ENCODE measurements at regions not wholly inside any gene's neighbourhood (a gene's known extent, or its start where the extent isn't known, plus 50 kb on each side); places are given as distances from the start of the nearest gene placed in this dataset.
A peak's percentile ranks its signal among the peaks of the same experiment; 100 is the strongest.
"Not testable (repeated sequence)": the region's sequence is repeated elsewhere in the genome, so short reads cannot be mapped to it uniquely, and the experiment has no call there.

GRCh38 chr21:16418642-16419041, 688.9 kb downstream of the USP25 start:
- no peak for DNase-seq (ENCODE audit: low read depth, low spot score)

- no peak for DNase-seq (ENCODE audit: low read depth, low spot score)
These were observed 689.6 kb downstream of the USP25 start for GRCh38 chr21:16419188-16419921.

- no peak for DNase-seq (ENCODE audit: low read depth, low spot score)
These were observed 690.4 kb downstream of the USP25 start for GRCh38 chr21:16420031-16420724.

- DNase-seq (ENCODE audit: low read depth, low spot score) = no peak
These were observed 691.2 kb downstream of the USP25 start for GRCh38 chr21:16421007-16421406.

GRCh38 chr21:16421965-16422364, 692.2 kb downstream of the USP25 start:
- DNase-seq (ENCODE audit: low read depth, low spot score) = no peak

GRCh38 chr21:16422702-16423101, 692.9 kb downstream of the USP25 start:
- no peak for DNase-seq (ENCODE audit: low read depth, low spot score)

GRCh38 chr21:16423921-16424320, 694.1 kb downstream of the USP25 start:
- DNase-seq (ENCODE audit: low read depth, low spot score) = no peak

- no peak for DNase-seq (ENCODE audit: low read depth, low spot score)
These were observed 694.6 kb downstream of the USP25 start for GRCh38 chr21:16424331-16424751.

- no peak for DNase-seq (ENCODE audit: low read depth, low spot score)
These were observed 695.6 kb downstream of the USP25 start for GRCh38 chr21:16425376-16425775.

- DNase-seq (ENCODE audit: low read depth, low spot score) = no peak
These were observed 697.2 kb downstream of the USP25 start for GRCh38 chr21:16426936-16427335.

GRCh38 chr21:16427587-16428087, 697.9 kb downstream of the USP25 start:
- no peak for DNase-seq (ENCODE audit: low read depth, low spot score)

- DNase-seq (ENCODE audit: low read depth, low spot score) = no peak
These were observed 707.8 kb downstream of the USP25 start for GRCh38 chr21:16437586-16437985.

- DNase-seq (ENCODE audit: low read depth, low spot score) = no peak
These were observed 709.0 kb downstream of the USP25 start for GRCh38 chr21:16438761-16439160.

GRCh38 chr21:16441789-16442188, 712.0 kb downstream of the USP25 start:
- no peak for DNase-seq (ENCODE audit: low read depth, low spot score)

- no peak for DNase-seq (ENCODE audit: low read depth, low spot score)
These were observed 724.6 kb downstream of the USP25 start for GRCh38 chr21:16454399-16454798.

- no peak for DNase-seq (ENCODE audit: low read depth, low spot score)
These were observed 725.7 kb downstream of the USP25 start for GRCh38 chr21:16455526-16455925.

- DNase-seq (ENCODE audit: low read depth, low spot score) = no peak
These were observed 726.2 kb downstream of the USP25 start for GRCh38 chr21:16455978-16456377.

- DNase-seq (ENCODE audit: low read depth, low spot score) = no peak
These were observed 727.7 kb downstream of the USP25 start for GRCh38 chr21:16457498-16457897.

GRCh38 chr21:16460936-16461335, 731.2 kb downstream of the USP25 start:
- peak; percentile 2 for DNase-seq (ENCODE audit: low read depth, low spot score)

GRCh38 chr21:16464211-16464889, 734.6 kb downstream of the USP25 start:
- DNase-seq (ENCODE audit: low read depth, low spot score) = not testable (repeated sequence)

GRCh38 chr21:16468184-16468583, 738.4 kb downstream of the USP25 start:
- no peak for DNase-seq (ENCODE audit: low read depth, low spot score)

- DNase-seq (ENCODE audit: low read depth, low spot score) = no peak
These were observed 744.2 kb downstream of the USP25 start for GRCh38 chr21:16473988-16474387.

Measured in iPS DF 19.7 (cell line).